ENCODE measurements at regions not wholly inside any gene's neighbourhood (a gene's known extent, or its start where the extent isn't known, plus 50 kb on each side); places are given as distances from the start of the nearest gene placed in this dataset.
"Not testable (repeated sequence)": the region's sequence is repeated elsewhere in the genome, so short reads cannot be mapped to it uniquely, and the experiment has no call there.

- DNase-seq, result no peak
Measured at GRCh38 chr3:124617177-124617576, 113.1 kb upstream of the UMPS start.

GRCh38 chr3:124619887-124620599 lies 110.2 kb upstream of the UMPS start:
- no peak for DNase-seq

- DNase-seq, result no peak
Measured at GRCh38 chr3:124620600-124621063, 109.6 kb upstream of the UMPS start.

- no peak for DNase-seq
Measured at GRCh38 chr3:124621498-124621897, 108.8 kb upstream of the UMPS start.

GRCh38 chr3:124625074-124625473 lies 105.2 kb upstream of the UMPS start:
- DNase-seq, result no peak

GRCh38 chr3:124627501-124627908 lies 102.7 kb upstream of the UMPS start:
- DNase-seq, result no peak

- DNase-seq, result no peak
Measured at GRCh38 chr3:124628863-124629262, 101.4 kb upstream of the UMPS start.

GRCh38 chr3:124629497-124629896 lies 100.8 kb upstream of the UMPS start:
- no peak for DNase-seq

- no peak for DNase-seq
Measured at GRCh38 chr3:124630960-124631359, 99.3 kb upstream of the UMPS start.

- DNase-seq, result no peak
Measured at GRCh38 chr3:124631727-124632126, 98.5 kb upstream of the UMPS start.

- no peak for DNase-seq
Measured at GRCh38 chr3:124632566-124633140, 97.6 kb upstream of the UMPS start.

- no peak for DNase-seq
Measured at GRCh38 chr3:124633524-124633923, 96.7 kb upstream of the UMPS start.

GRCh38 chr3:124634210-124635168 lies 95.8 kb upstream of the UMPS start:
- no peak for DNase-seq

GRCh38 chr3:124635169-124635539 lies 95.1 kb upstream of the UMPS start:
- DNase-seq, result no peak

- DNase-seq, result no peak
Measured at GRCh38 chr3:124636101-124636862, 94.0 kb upstream of the UMPS start.

GRCh38 chr3:124636863-124637296 lies 93.4 kb upstream of the UMPS start:
- no peak for DNase-seq

- no peak for DNase-seq
Measured at GRCh38 chr3:124639406-124640237, 90.6 kb upstream of the UMPS start.

GRCh38 chr3:124640635-124641306 lies 89.5 kb upstream of the UMPS start:
- no peak for DNase-seq

- DNase-seq, result no peak
Measured at GRCh38 chr3:124643453-124643852, 86.8 kb upstream of the UMPS start.

- DNase-seq, result not testable (repeated sequence)
Measured at GRCh38 chr3:124646186-124646585, 84.1 kb upstream of the UMPS start.

GRCh38 chr3:124648551-124648950 lies 81.7 kb upstream of the UMPS start:
- DNase-seq, result no peak
